Right lobe of liver (tissue), 6 donors: ENCODE measurements at regions not wholly inside any gene's neighbourhood (a gene's known extent, or its start where the extent isn't known, plus 50 kb on each side); places are given as distances from the start of the nearest gene placed in this dataset.

Experiments used
- ATAC-seq, 4 donors: fragments of 200-7000 bp; cut with Tn5 transposase; one replicate each; pipeline ENCODE4 v1.9.1; 2020; ENCODE audit warnings: mild to moderate bottlenecking in 4 of 4, moderate library complexity in 4 of 4
- DNase-seq, 3 donors: peaks; one replicate each; pipeline ENCODE4 v3.0.0-alpha.2; 2020
- H3K27ac ChIP-seq, 3 donors: fragments of 200-600 bp; one replicate each; pipeline ENCODE4 v1.8.0; 2022
- H3K27me3 ChIP-seq, 2 donors: fragments of 200-600 bp; one replicate each; pipeline ENCODE4 v1.8.0; 2022
- H3K36me3 ChIP-seq, 4 donors: fragments of 200-600 bp; sonication (generic) in 1 of 4; one replicate each; pipeline versions ENCODE4 v1.5.1 to v1.8.0; 2017 to 2022; ENCODE audit warnings: control low read depth in 1 of 4
- H3K4me1 ChIP-seq, 4 donors: fragments of 200-600 bp; sonication (generic) in 1 of 4; one replicate each; pipeline versions ENCODE4 v1.5.1 to v1.8.0; 2017 to 2022; ENCODE audit warnings: control low read depth in 1 of 4
- H3K4me3 ChIP-seq, 3 donors: fragments of 200-600 bp; one replicate each; pipeline ENCODE4 v1.8.0; 2022
- H3K9me3 ChIP-seq, 4 donors: fragments of 200-600 bp; sonication (generic) in 1 of 4; one replicate each; pipeline versions ENCODE4 v1.5.1 to v1.8.0; 2017 to 2022; ENCODE audit warnings: control low read depth in 1 of 4
- POLR2A ChIP-seq: fragments of 450-650 bp; IDR thresholded peaks from one replicate; pipeline ENCODE4 v1.6.1; 2017; ENCODE audit warnings: antibody characterized with exemption, mild to moderate bottlenecking
- WGBS: methylation state at CpG from one replicate; pipeline ENCODE4 v1.1.6; 2018; ENCODE audit warnings: low coverage, low lambda C conversion rate; ENCODE audit not compliant: insufficient coverage; ENCODE audit errors: missing lambda C conversion rate; 5-methylcytosine and 5-hydroxymethylcytosine counted together
- intact Hi-C, 2 donors: fragments of 100-400 bp; cut with DNase I; formaldehyde crosslinking; loops; one replicate each; pipeline versions ENCODE4 v1.11.2 to v1.14.1; 2022
- small RNA-seq, 2 experiments: library from RNA; depleted of rRNA; stranded (forward); fragments of <200 nt; gene quantifications; one replicate each; pipeline ENCODE3, GENCODE V24; 2016
- TF ChIP-seq, protein P1 (sequence below), 4 donors: fragments of 200-600 bp in 3 of 4; fragments of 450-650 bp in 1 of 4; IDR thresholded peaks; one replicate each; pipeline versions ENCODE4 v1.5.1 to v1.8.0; 2016 to 2022; ENCODE audit warnings: antibody characterized with exemption in 4 of 4, mild to moderate bottlenecking in 2 of 4
- donor health status: DM: no; HTN: yes; CAD: no.
- donor health status: DM: no; HTN: no; CAD: no.
- donor health status: DM: no; HTN: no; CAD: no.
- donor health status: DM: no; HTN: yes; CAD: no.
- donor health status: DM: no; HTN: yes; CAD: no.

DNA sequence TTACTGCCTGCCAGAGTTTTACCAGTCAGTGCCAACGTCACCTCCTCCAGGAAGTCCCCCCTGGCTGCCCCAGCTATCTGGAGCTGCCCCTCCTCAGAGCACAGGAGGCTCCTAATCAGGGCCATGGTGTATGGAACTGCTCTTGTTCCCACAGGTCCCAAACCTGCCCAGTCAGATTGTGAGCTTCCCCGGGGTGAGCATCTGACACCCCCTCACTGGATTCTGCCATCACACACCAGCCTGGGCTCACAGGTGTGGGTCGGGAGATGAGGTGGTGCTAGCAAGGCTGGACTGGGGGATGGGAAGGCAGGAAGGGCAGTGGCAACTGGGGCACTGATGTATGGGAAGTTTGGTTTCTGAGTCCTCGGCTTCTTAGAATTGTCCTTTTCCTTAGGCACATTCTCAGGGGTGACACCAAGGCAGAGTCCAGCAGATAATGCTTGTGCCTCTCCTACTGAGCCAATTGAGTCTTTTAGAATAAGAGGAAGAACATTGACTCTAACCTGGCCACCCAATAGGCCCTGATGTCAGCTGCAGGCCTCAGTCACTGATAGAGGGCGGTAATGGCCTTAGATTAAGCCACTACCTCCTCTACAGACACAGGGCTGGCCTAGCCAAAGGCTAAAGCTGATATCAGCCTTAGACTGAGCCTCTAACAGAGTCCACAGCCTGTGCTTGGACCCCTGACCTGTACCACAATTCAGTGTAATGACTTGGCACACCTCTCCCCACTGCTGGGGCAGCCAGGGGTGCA lies 107.9 kb downstream of the WSCD1 start:
- WGBS: 61% methylated on average over 3 of the region's 5 CpGs
- peak in 3 of 4 donors; percentile 12 to 34 (median 25) for ATAC-seq

More for the DNA sequence above, 107.9 kb downstream of the WSCD1 start:
- no peak for DNase-seq
- H3K4me3 ChIP-seq: no peak overlapping the region
- H3K36me3 ChIP-seq: no peaks in the 10 kb centered on the region
- intact Hi-C loops: no loop called here
- no peaks in the 10 kb centered on the region for H3K4me1 ChIP-seq
- H3K27ac ChIP-seq: peak overlapping the region in 1 of 3 donors; percentile 43
- no peaks in the 10 kb centered on the region for H3K27me3 ChIP-seq
- no peaks in the 10 kb centered on the region for H3K9me3 ChIP-seq
- TF ChIP-seq, protein P1, sequence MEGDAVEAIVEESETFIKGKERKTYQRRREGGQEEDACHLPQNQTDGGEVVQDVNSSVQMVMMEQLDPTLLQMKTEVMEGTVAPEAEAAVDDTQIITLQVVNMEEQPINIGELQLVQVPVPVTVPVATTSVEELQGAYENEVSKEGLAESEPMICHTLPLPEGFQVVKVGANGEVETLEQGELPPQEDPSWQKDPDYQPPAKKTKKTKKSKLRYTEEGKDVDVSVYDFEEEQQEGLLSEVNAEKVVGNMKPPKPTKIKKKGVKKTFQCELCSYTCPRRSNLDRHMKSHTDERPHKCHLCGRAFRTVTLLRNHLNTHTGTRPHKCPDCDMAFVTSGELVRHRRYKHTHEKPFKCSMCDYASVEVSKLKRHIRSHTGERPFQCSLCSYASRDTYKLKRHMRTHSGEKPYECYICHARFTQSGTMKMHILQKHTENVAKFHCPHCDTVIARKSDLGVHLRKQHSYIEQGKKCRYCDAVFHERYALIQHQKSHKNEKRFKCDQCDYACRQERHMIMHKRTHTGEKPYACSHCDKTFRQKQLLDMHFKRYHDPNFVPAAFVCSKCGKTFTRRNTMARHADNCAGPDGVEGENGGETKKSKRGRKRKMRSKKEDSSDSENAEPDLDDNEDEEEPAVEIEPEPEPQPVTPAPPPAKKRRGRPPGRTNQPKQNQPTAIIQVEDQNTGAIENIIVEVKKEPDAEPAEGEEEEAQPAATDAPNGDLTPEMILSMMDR (IDR thresholded peaks at IDR 0.05): no peak
- TF ChIP-seq POLR2A: no peak

Small RNA genes in the stretch of these regions (small RNA-seq; reads per million reads assigned to genes)
- 0 reads per million in 2 experiments for gene RNU6-1264P
